ENCODE measurements at regions not wholly inside any gene's neighbourhood (a gene's known extent, or its start where the extent isn't known, plus 50 kb on each side); places are given as distances from the start of the nearest gene placed in this dataset.

GRCh38 chr3:144516026-144516425 lies 544.4 kb downstream of the DIPK2A start:
- Histone ChIP-seq H4K91ac (ENCODE audit: low read length) (no peak overlapping the region), H2AFZ (ENCODE audit: low read depth, low read length) (no peak overlapping the region), H3K23ac (ENCODE audit: low read length in 2 of 2) (no peak overlapping the region), H3K4me2 (ENCODE audit: low read length, poor library complexity, severe bottlenecking) (no peak overlapping the region), H3K4me1 (ENCODE audit: control insufficient read depth, insufficient read depth, low read depth, low read length) (no peaks in the 10 kb centered on the region), H2BK5ac (ENCODE audit: low read depth, low read length, poor library complexity, severe bottlenecking) (no peak overlapping the region), H3K27me3 (ENCODE audit: control insufficient read depth in 1 of 2, insufficient read depth in 1 of 2, low read length in 2 of 2) (no peaks in the 10 kb centered on the region), H2BK12ac (ENCODE audit: low read length in 2 of 2) (no peak overlapping the region), H3K9me3 (ENCODE audit: control insufficient read depth, low read length) (no peaks in the 10 kb centered on the region), H2BK15ac (ENCODE audit: low read depth, poor library complexity, severe bottlenecking) (no peak overlapping the region), H2BK120ac (ENCODE audit: low read depth, low read length) (no peak overlapping the region), H3K4me3 (ENCODE audit: insufficient read depth in 1 of 2, low read depth in 1 of 2, low read length in 2 of 2) (no peak overlapping the region), H3K27ac (ENCODE audit: low read length, poor library complexity, severe bottlenecking) (no peak overlapping the region), H3K14ac (ENCODE audit: low read length in 2 of 2) (no peak overlapping the region), H3K18ac (ENCODE audit: low read depth in 1 of 2, low read length in 2 of 2) (no peak overlapping the region), H3K4ac (ENCODE audit: low read depth in 1 of 2, low read length in 2 of 2) (no peak overlapping the region), H3K9ac (ENCODE audit: low read length) (no peak overlapping the region), H3K36me3 (ENCODE audit: control insufficient read depth in 1 of 2, insufficient read depth in 2 of 2, low read depth in 1 of 2, low read length in 2 of 2) (no peaks in the 10 kb centered on the region), H4K8ac (ENCODE audit: low read length) (no peak overlapping the region), H2AK5ac (ENCODE audit: low read length, severe bottlenecking) (no peak overlapping the region), H3K79me1 (replicated peaks; ENCODE audit: low read length, poor library complexity, severe bottlenecking) (no peaks in the 10 kb centered on the region)
- DNase-seq = peak; percentile 15

- H2BK12ac ChIP-seq (ENCODE audit: low read length in 2 of 2) = no peak overlapping the region
- no peaks in the 10 kb centered on the region for H3K27me3 ChIP-seq (ENCODE audit: control insufficient read depth in 1 of 2, insufficient read depth in 1 of 2, low read length in 2 of 2)
- no peak overlapping the region for H3K4me3 ChIP-seq (ENCODE audit: insufficient read depth in 1 of 2, low read depth in 1 of 2, low read length in 2 of 2)
- no peak overlapping the region for H3K14ac ChIP-seq (ENCODE audit: low read length in 2 of 2)
- no peak overlapping the region for H3K9ac ChIP-seq (ENCODE audit: low read length)
- no peak overlapping the region for H3K4ac ChIP-seq (ENCODE audit: low read depth in 1 of 2, low read length in 2 of 2)
- H3K36me3 ChIP-seq (ENCODE audit: control insufficient read depth in 1 of 2, insufficient read depth in 2 of 2, low read depth in 1 of 2, low read length in 2 of 2) = no peaks in the 10 kb centered on the region
- no peaks in the 10 kb centered on the region for H3K4me1 ChIP-seq (ENCODE audit: control insufficient read depth, insufficient read depth, low read depth, low read length)
- H3K79me1 ChIP-seq (replicated peaks; ENCODE audit: low read length, poor library complexity, severe bottlenecking) = no peaks in the 10 kb centered on the region
- H4K8ac ChIP-seq (ENCODE audit: low read length) = no peak overlapping the region
- no peak for DNase-seq
- H2AFZ ChIP-seq (ENCODE audit: low read depth, low read length) = no peak overlapping the region
- H3K4me2 ChIP-seq (ENCODE audit: low read length, poor library complexity, severe bottlenecking) = no peak overlapping the region
- H2BK120ac ChIP-seq (ENCODE audit: low read depth, low read length) = no peak overlapping the region
- H3K18ac ChIP-seq (ENCODE audit: low read depth in 1 of 2, low read length in 2 of 2) = no peak overlapping the region
- no peak overlapping the region for H2AK5ac ChIP-seq (ENCODE audit: low read length, severe bottlenecking)
- no peak overlapping the region for H3K23ac ChIP-seq (ENCODE audit: low read length in 2 of 2)
- H2BK5ac ChIP-seq (ENCODE audit: low read depth, low read length, poor library complexity, severe bottlenecking) = no peak overlapping the region
- H3K9me3 ChIP-seq (ENCODE audit: control insufficient read depth, low read length) = no peaks in the 10 kb centered on the region
- WGBS = 93% methylated on average over 1 of the region's 1 CpG
- H3K27ac ChIP-seq (ENCODE audit: low read length, poor library complexity, severe bottlenecking) = no peak overlapping the region
- no peak overlapping the region for H2BK15ac ChIP-seq (ENCODE audit: low read depth, poor library complexity, severe bottlenecking)
- H4K91ac ChIP-seq (ENCODE audit: low read length) = no peak overlapping the region
Measured at GRCh38 chr3:144516589-144516988, 545.0 kb downstream of the DIPK2A start.

GRCh38 chr3:144521131-144521530 lies 549.5 kb downstream of the DIPK2A start:
- Histone ChIP-seq H2BK5ac (ENCODE audit: low read depth, low read length, poor library complexity, severe bottlenecking) (no peak overlapping the region), H3K4me1 (ENCODE audit: control insufficient read depth, insufficient read depth, low read depth, low read length) (no peaks in the 10 kb centered on the region), H3K27ac (ENCODE audit: low read length, poor library complexity, severe bottlenecking) (no peak overlapping the region), H3K27me3 (ENCODE audit: control insufficient read depth in 1 of 2, insufficient read depth in 1 of 2, low read length in 2 of 2) (no peaks in the 10 kb centered on the region), H2BK15ac (ENCODE audit: low read depth, poor library complexity, severe bottlenecking) (no peak overlapping the region), H4K8ac (ENCODE audit: low read length) (no peak overlapping the region), H2AK5ac (ENCODE audit: low read length, severe bottlenecking) (no peak overlapping the region), H3K36me3 (ENCODE audit: control insufficient read depth in 1 of 2, insufficient read depth in 2 of 2, low read depth in 1 of 2, low read length in 2 of 2) (no peaks in the 10 kb centered on the region), H4K91ac (ENCODE audit: low read length) (no peak overlapping the region), H3K79me1 (replicated peaks; ENCODE audit: low read length, poor library complexity, severe bottlenecking) (no peaks in the 10 kb centered on the region), H3K9ac (ENCODE audit: low read length) (no peak overlapping the region), H3K4me2 (ENCODE audit: low read length, poor library complexity, severe bottlenecking) (no peak overlapping the region), H3K4me3 (ENCODE audit: insufficient read depth in 1 of 2, low read depth in 1 of 2, low read length in 2 of 2) (no peak overlapping the region), H2BK120ac (ENCODE audit: low read depth, low read length) (no peak overlapping the region), H3K4ac (ENCODE audit: low read depth in 1 of 2, low read length in 2 of 2) (no peak overlapping the region), H3K9me3 (ENCODE audit: control insufficient read depth, low read length) (no peaks in the 10 kb centered on the region), H2BK12ac (ENCODE audit: low read length in 2 of 2) (no peak overlapping the region), H3K23ac (ENCODE audit: low read length in 2 of 2) (no peak overlapping the region), H2AFZ (ENCODE audit: low read depth, low read length) (no peak overlapping the region), H3K18ac (ENCODE audit: low read depth in 1 of 2, low read length in 2 of 2) (no peak overlapping the region), H3K14ac (ENCODE audit: low read length in 2 of 2) (no peak overlapping the region)
- no CpG with 5 or more reads among the region's 1 CpG for WGBS
- no peak for DNase-seq

GRCh38 chr3:144522456-144522855 lies 550.8 kb downstream of the DIPK2A start:
- no peak overlapping the region for H2AFZ ChIP-seq (ENCODE audit: low read depth, low read length)
- H3K79me1 ChIP-seq (replicated peaks; ENCODE audit: low read length, poor library complexity, severe bottlenecking) = no peaks in the 10 kb centered on the region
- H3K23ac ChIP-seq (ENCODE audit: low read length in 2 of 2) = no peak overlapping the region
- H3K4me3 ChIP-seq (ENCODE audit: insufficient read depth in 1 of 2, low read depth in 1 of 2, low read length in 2 of 2) = no peak overlapping the region
- H3K14ac ChIP-seq (ENCODE audit: low read length in 2 of 2) = no peak overlapping the region
- H2BK15ac ChIP-seq (ENCODE audit: low read depth, poor library complexity, severe bottlenecking) = no peak overlapping the region
- no peak overlapping the region for H3K27ac ChIP-seq (ENCODE audit: low read length, poor library complexity, severe bottlenecking)
- H3K18ac ChIP-seq (ENCODE audit: low read depth in 1 of 2, low read length in 2 of 2) = no peak overlapping the region
- DNase-seq = no peak
- no peak overlapping the region for H3K4me2 ChIP-seq (ENCODE audit: low read length, poor library complexity, severe bottlenecking)
- no peak overlapping the region for H4K91ac ChIP-seq (ENCODE audit: low read length)
- 73% methylated on average over 3 of the region's 3 CpGs for WGBS
- no peaks in the 10 kb centered on the region for H3K9me3 ChIP-seq (ENCODE audit: control insufficient read depth, low read length)
- H4K8ac ChIP-seq (ENCODE audit: low read length) = no peak overlapping the region
- H3K36me3 ChIP-seq (ENCODE audit: control insufficient read depth in 1 of 2, insufficient read depth in 2 of 2, low read depth in 1 of 2, low read length in 2 of 2) = no peaks in the 10 kb centered on the region
- no peak overlapping the region for H2BK12ac ChIP-seq (ENCODE audit: low read length in 2 of 2)
- H3K27me3 ChIP-seq (ENCODE audit: control insufficient read depth in 1 of 2, insufficient read depth in 1 of 2, low read length in 2 of 2) = no peaks in the 10 kb centered on the region
- H3K4ac ChIP-seq (ENCODE audit: low read depth in 1 of 2, low read length in 2 of 2) = no peak overlapping the region
- H3K4me1 ChIP-seq (ENCODE audit: control insufficient read depth, insufficient read depth, low read depth, low read length) = no peaks in the 10 kb centered on the region
- H2BK120ac ChIP-seq (ENCODE audit: low read depth, low read length) = no peak overlapping the region
- H3K9ac ChIP-seq (ENCODE audit: low read length) = no peak overlapping the region
- H2AK5ac ChIP-seq (ENCODE audit: low read length, severe bottlenecking) = no peak overlapping the region
- H2BK5ac ChIP-seq (ENCODE audit: low read depth, low read length, poor library complexity, severe bottlenecking) = no peak overlapping the region
